ENCODE measurements at regions not wholly inside any gene's neighbourhood (a gene's known extent, or its start where the extent isn't known, plus 50 kb on each side); places are given as distances from the start of the nearest gene placed in this dataset.

- TF ChIP-seq, protein P1, sequence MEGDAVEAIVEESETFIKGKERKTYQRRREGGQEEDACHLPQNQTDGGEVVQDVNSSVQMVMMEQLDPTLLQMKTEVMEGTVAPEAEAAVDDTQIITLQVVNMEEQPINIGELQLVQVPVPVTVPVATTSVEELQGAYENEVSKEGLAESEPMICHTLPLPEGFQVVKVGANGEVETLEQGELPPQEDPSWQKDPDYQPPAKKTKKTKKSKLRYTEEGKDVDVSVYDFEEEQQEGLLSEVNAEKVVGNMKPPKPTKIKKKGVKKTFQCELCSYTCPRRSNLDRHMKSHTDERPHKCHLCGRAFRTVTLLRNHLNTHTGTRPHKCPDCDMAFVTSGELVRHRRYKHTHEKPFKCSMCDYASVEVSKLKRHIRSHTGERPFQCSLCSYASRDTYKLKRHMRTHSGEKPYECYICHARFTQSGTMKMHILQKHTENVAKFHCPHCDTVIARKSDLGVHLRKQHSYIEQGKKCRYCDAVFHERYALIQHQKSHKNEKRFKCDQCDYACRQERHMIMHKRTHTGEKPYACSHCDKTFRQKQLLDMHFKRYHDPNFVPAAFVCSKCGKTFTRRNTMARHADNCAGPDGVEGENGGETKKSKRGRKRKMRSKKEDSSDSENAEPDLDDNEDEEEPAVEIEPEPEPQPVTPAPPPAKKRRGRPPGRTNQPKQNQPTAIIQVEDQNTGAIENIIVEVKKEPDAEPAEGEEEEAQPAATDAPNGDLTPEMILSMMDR (conservative IDR thresholded peaks at IDR 0.05; ENCODE audit: low read depth in 2 of 2) = no peak
- TF ChIP-seq EZH2phosphoT487 (IDR thresholded peaks at IDR 0.05; ENCODE audit: unreplicated experiment) = no peak
Observed at GRCh38 chr14:40123816-40124215, 691.6 kb upstream of the FBXO33 start.

Measured in GM23338 (cell line).